Prostate gland (tissue), 2 donors: ENCODE measurements at regions not wholly inside any gene's neighbourhood (a gene's known extent, or its start where the extent isn't known, plus 50 kb on each side); places are given as distances from the start of the nearest gene placed in this dataset.
A peak's percentile ranks its signal among the peaks of the same experiment; 100 is the strongest.

Experiments
- POLR2A ChIP-seq: fragments of 450-650 bp; IDR thresholded peaks from one replicate; pipeline ENCODE4 v1.6.1; 2016; ENCODE audit warnings: antibody characterized with exemption, mild to moderate bottlenecking
- TF ChIP-seq, protein P1 (sequence below), 4 experiments: fragments of 200-600 bp in 2 of 4; fragments of 450-650 bp in 2 of 4; sonication (generic) in 2 of 4; IDR thresholded peaks; 1 replicate in 3 of 4; 2 replicates in 1 of 4; pipeline ENCODE4 v1.5.1; 2016 to 2019; ENCODE audit warnings: antibody characterized with exemption in 4 of 4, mild to moderate bottlenecking in 2 of 4, moderate library complexity in 2 of 4

- TF ChIP-seq, protein P1, sequence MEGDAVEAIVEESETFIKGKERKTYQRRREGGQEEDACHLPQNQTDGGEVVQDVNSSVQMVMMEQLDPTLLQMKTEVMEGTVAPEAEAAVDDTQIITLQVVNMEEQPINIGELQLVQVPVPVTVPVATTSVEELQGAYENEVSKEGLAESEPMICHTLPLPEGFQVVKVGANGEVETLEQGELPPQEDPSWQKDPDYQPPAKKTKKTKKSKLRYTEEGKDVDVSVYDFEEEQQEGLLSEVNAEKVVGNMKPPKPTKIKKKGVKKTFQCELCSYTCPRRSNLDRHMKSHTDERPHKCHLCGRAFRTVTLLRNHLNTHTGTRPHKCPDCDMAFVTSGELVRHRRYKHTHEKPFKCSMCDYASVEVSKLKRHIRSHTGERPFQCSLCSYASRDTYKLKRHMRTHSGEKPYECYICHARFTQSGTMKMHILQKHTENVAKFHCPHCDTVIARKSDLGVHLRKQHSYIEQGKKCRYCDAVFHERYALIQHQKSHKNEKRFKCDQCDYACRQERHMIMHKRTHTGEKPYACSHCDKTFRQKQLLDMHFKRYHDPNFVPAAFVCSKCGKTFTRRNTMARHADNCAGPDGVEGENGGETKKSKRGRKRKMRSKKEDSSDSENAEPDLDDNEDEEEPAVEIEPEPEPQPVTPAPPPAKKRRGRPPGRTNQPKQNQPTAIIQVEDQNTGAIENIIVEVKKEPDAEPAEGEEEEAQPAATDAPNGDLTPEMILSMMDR (IDR thresholded peaks at IDR 0.05), result peak; percentile 14 to 60 (median 44)
- TF ChIP-seq POLR2A, result no peak
These were observed 667.4 kb upstream of the SALL1 start for GRCh38 chr16:51818342-51818944.
